Endodermal cell (in vitro differentiated cells): ENCODE measurements at regions not wholly inside any gene's neighbourhood (a gene's known extent, or its start where the extent isn't known, plus 50 kb on each side); places are given as distances from the start of the nearest gene placed in this dataset.

Source experiments
- DNase-seq: peaks from one replicate; pipeline ENCODE4 v3.0.0-alpha.2; 2017
- H3K27ac ChIP-seq: 2 replicates; pipeline ENCODE4 v1.5.1; 2013; ENCODE audit warnings: mild to moderate bottlenecking, low read depth, low read length, moderate library complexity
- H3K27me3 ChIP-seq: 2 replicates; pipeline ENCODE4 v1.6.1; 2013; ENCODE audit warnings: mild to moderate bottlenecking, low read length, moderate library complexity; ENCODE audit not compliant: insufficient read depth, control insufficient read depth, poor library complexity, severe bottlenecking
- H3K36me3 ChIP-seq: 2 replicates; pipeline ENCODE4 v1.7.0; 2013; ENCODE audit warnings: mild to moderate bottlenecking, low read length, moderate library complexity; ENCODE audit not compliant: control insufficient read depth, insufficient read depth
- H3K4me1 ChIP-seq: one replicate; pipeline ENCODE4 v1.7.0; 2013; ENCODE audit warnings: low read length; ENCODE audit not compliant: control insufficient read depth, insufficient read depth
- H3K4me3 ChIP-seq: 2 replicates; pipeline ENCODE4 v1.5.1; 2013; ENCODE audit warnings: mild to moderate bottlenecking, low read length, moderate library complexity
- H3K9ac ChIP-seq: 2 replicates; pipeline ENCODE4 v1.6.1; 2013; ENCODE audit warnings: mild to moderate bottlenecking, low read length, moderate library complexity; ENCODE audit not compliant: poor library complexity, severe bottlenecking; ENCODE audit errors: extremely low read depth
- H3K9me3 ChIP-seq: 2 replicates; pipeline ENCODE4 v1.6.1; 2013; ENCODE audit warnings: mild to moderate bottlenecking, low read length, moderate library complexity; ENCODE audit not compliant: control insufficient read depth
- H3K27ac Mint-ChIP-seq: 2 replicates; pipeline ENCODE4 v1.8.0; 2020; ENCODE audit warnings: mixed read lengths
- H3K27me3 Mint-ChIP-seq: 2 replicates; pipeline ENCODE4 v1.8.0; 2021; ENCODE audit warnings: mild to moderate bottlenecking, mixed read lengths; ENCODE audit not compliant: insufficient read depth
- H3K36me3 Mint-ChIP-seq: 2 replicates; pipeline ENCODE4 v1.8.0; 2020; ENCODE audit warnings: low read depth, mixed read lengths
- H3K4me1 Mint-ChIP-seq: 2 replicates; pipeline ENCODE4 v1.8.0; 2020; ENCODE audit warnings: mixed read lengths
- H3K4me3 Mint-ChIP-seq: 2 replicates; pipeline ENCODE4 v1.8.0; 2020; ENCODE audit warnings: mild to moderate bottlenecking, moderate library complexity, mixed read lengths
- H3K9me3 Mint-ChIP-seq: 2 replicates; pipeline ENCODE4 v1.8.0; 2020; ENCODE audit warnings: mild to moderate bottlenecking, mixed read lengths
- CTCF ChIP-seq: fragments of 200-600 bp; sonication (generic); conservative IDR thresholded peaks from 2 replicates; pipeline ENCODE4 v1.5.0; 2021; ENCODE audit warnings: antibody characterized with exemption, mild to moderate bottlenecking
- WGBS, 2 experiments: methylation state at CpG; one replicate each; pipeline versions ENCODE4 v1.1.5 to v1.1.7; 2013; ENCODE audit warnings: missing lambda C conversion rate in 2 of 2, mixed read lengths in 1 of 2; ENCODE audit not compliant: insufficient coverage in 1 of 2, insufficient read length in 1 of 2; 5-methylcytosine and 5-hydroxymethylcytosine counted together

- no peak for TF ChIP-seq CTCF
- H3K27me3 ChIP-seq: peaks cover 8% of the 10 kb centered on the region
- H3K9ac ChIP-seq: no peak overlapping the region
- H3K4me1 ChIP-seq: peaks cover 10% of the 10 kb centered on the region
- no peak overlapping the region for H3K27ac ChIP-seq
- H3K9me3 ChIP-seq: peaks cover 2% of the 10 kb centered on the region
- no peak overlapping the region for H3K27ac Mint-ChIP-seq
- no peak for DNase-seq
- no peak overlapping the region for H3K4me3 Mint-ChIP-seq
- no peak overlapping the region for H3K4me3 ChIP-seq
- peaks cover 7% of the 10 kb centered on the region for H3K27me3 Mint-ChIP-seq
- peaks cover 35% of the 10 kb centered on the region for H3K4me1 Mint-ChIP-seq
- 90 to 100% methylated on average over 3 to 8 of the region's 8 CpGs for WGBS, 2 experiments
- no peaks in the 10 kb centered on the region for H3K36me3 ChIP-seq
- no peaks in the 10 kb centered on the region for H3K9me3 Mint-ChIP-seq
- no peaks in the 10 kb centered on the region for H3K36me3 Mint-ChIP-seq
Measured at GRCh38 chr9:23552876-23553601, 273.0 kb downstream of the ELAVL2 start.

DNA sequence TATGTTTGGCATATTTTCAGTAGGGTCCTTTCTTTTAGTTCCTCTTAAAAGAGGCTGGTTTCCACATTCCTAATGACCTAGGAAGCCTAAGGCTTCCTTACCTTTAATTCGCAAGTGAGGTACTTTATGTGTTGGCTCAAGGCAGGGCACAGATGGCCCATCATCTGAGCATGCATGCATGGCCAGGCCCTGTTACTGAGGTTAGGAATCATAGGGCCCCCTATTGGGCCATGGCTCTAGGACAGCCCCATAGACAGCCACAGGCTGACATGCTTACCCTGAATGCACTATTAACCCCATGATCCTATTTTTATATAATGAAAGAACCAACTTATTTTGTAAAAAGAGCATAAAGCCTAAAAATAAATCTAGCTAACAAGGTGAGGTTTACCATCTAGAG, 271.4 kb downstream of the ELAVL2 start:
- peaks cover 7% of the 10 kb centered on the region for H3K27me3 Mint-ChIP-seq
- H3K4me3 ChIP-seq: no peak overlapping the region
- H3K9me3 ChIP-seq: peaks cover 7% of the 10 kb centered on the region
- no peak overlapping the region for H3K4me3 Mint-ChIP-seq
- peaks cover 10% of the 10 kb centered on the region for H3K4me1 ChIP-seq
- no peak overlapping the region for H3K27ac ChIP-seq
- WGBS, 2 experiments: 88% methylated on average over 1 of the region's 1 CpG; no CpG with 5 or more reads in 1 of the 2 experiments
- H3K27ac Mint-ChIP-seq: no peak overlapping the region
- peaks cover 8% of the 10 kb centered on the region for H3K27me3 ChIP-seq
- DNase-seq: no peak
- no peak overlapping the region for H3K9ac ChIP-seq
- TF ChIP-seq CTCF: peak; percentile 29
- H3K4me1 Mint-ChIP-seq: peaks cover 28% of the 10 kb centered on the region
- H3K9me3 Mint-ChIP-seq: no peaks in the 10 kb centered on the region
- no peaks in the 10 kb centered on the region for H3K36me3 ChIP-seq
- H3K36me3 Mint-ChIP-seq: no peaks in the 10 kb centered on the region

GRCh38 chr9:23555851-23556250, 270.2 kb downstream of the ELAVL2 start:
- Histone ChIP-seq H3K4me3 (no peak overlapping the region), H3K36me3 (no peaks in the 10 kb centered on the region), H3K4me1 (peaks cover 10% of the 10 kb centered on the region), H3K9ac (no peak overlapping the region), H3K27me3 (peaks cover 8% of the 10 kb centered on the region), H3K27ac (peak overlapping the region; percentile 62), H3K9me3 (peaks cover 7% of the 10 kb centered on the region)
- Mint-ChIP-seq H3K27me3 (peaks cover 7% of the 10 kb centered on the region), H3K4me1 (peaks cover 18% of the 10 kb centered on the region), H3K4me3 (no peak overlapping the region), H3K9me3 (no peaks in the 10 kb centered on the region), H3K27ac (no peak overlapping the region), H3K36me3 (no peaks in the 10 kb centered on the region)
- no peak for TF ChIP-seq CTCF
- DNase-seq: peak; percentile 50
- 25 to 40% methylated on average over 1 to 7 of the region's 7 CpGs for WGBS, 2 experiments
